Limb (tissue), 2 donors: ENCODE measurements at regions not wholly inside any gene's neighbourhood (a gene's known extent, or its start where the extent isn't known, plus 50 kb on each side); places are given as distances from the start of the nearest gene placed in this dataset.
A peak's percentile ranks its signal among the peaks of the same experiment; 100 is the strongest.

Experiments used
- DNase-seq, 2 donors: peaks; one replicate each; pipeline ENCODE4 v3.0.0-alpha.2; 2016; ENCODE audit errors: extremely low spot score in 2 of 2

- no peak for DNase-seq
Measured at GRCh38 chr7:94270772-94271171, 123.9 kb upstream of the COL1A2 start.

DNA sequence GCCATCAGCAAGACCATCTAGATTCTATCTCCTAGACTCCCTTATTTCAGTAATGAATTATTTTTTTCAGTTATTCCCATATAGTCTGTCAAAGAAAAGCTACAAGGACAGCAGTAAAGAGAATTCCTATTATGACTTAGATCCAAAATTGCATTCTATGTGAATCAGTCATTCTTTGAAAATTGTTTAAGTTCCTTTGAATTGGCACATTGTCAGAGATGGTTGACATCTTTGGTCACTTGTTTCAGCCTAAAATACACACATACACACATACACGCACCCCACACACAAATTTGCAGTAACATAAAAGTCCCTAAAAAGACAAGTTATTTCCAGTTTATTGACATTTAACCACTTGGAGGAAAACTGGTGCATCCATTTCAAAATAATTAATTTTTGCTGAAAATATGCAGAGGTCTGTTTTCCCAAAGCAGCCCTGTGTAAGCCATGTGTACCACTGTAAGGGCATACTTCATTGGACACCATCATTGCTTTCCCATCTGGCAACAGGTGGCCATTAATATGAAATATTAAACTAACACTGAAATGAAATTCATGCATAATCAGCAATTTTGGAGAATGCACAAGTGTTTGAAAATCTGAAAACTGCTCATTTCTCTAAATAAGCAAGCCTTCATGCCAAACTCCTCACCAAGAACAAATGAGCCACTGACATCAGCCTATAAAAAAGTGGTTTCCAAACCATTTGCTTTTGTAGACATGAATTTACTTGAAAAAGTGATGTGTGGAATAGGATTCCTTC is 121.7 kb upstream of the COL1A2 start:
- DNase-seq: no peak

- DNase-seq: no peak
Measured at GRCh38 chr7:94274828-94275227, 119.9 kb upstream of the COL1A2 start.

GRCh38 chr7:94276027-94276426 is 118.7 kb upstream of the COL1A2 start:
- no peak for DNase-seq

DNA sequence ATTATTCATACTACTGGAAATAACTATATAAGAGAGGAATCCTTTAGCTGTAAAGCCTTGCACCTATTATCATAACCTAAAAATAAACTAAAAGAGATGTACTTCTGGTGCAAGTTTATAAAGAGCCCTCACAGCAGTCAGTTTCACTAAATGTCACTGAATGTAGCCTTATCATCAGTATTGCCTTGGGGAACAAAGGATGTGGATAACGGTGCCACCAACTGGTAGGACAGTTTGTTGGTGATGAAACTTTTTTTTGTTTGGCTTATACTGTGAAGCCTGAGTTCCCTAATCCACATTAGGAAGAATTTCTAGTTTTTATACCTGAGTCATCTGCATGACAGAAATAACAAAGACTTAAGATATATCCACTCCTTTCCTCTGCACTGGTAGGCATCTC is 117.9 kb upstream of the COL1A2 start:
- no peak for DNase-seq

- no peak for DNase-seq
Measured at GRCh38 chr7:94277236-94277635, 117.5 kb upstream of the COL1A2 start.

DNA sequence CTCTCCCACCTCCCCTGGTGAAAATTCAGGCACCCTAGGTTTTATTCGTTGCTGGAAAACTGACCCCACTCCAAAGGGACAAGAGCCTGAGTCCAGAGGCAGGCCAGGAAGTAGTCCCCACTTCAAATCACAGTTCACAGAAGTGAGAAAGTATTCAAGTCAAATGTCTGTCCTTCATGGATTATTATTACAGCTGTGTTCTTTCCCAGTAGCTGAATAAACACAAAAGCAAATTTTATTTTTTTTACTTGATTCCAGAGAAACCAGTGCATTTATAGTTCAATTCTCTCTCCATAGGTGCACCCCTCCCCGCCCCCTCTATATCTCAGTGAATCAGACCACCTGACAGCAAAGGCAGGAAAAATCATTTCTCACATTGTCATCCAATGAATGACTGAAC is 113.8 kb upstream of the COL1A2 start:
- no peak for DNase-seq

- DNase-seq: no peak
Measured at GRCh38 chr7:94284104-94284503, 110.6 kb upstream of the COL1A2 start.

DNA sequence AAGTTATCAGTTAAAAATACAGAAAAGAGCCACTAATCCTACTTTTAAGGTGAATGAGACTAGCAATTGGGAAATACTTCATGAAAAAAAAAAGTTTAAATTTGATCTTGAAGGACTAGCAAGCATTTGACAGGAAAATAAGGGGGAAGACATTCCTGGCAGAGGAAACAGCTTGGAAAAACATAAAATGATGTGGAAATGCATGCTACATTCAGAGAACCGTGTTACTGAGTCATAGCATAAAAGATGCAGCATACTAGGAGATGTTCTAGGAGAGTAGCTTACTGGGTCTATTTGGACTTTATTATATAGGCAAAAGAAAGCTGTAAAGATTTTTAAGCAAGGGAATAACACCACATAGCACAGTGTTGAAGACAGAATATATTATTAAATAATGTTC is 108.6 kb upstream of the COL1A2 start:
- no peak for DNase-seq

- DNase-seq: no peak
Measured at GRCh38 chr7:94288096-94288495, 106.6 kb upstream of the COL1A2 start.

DNA sequence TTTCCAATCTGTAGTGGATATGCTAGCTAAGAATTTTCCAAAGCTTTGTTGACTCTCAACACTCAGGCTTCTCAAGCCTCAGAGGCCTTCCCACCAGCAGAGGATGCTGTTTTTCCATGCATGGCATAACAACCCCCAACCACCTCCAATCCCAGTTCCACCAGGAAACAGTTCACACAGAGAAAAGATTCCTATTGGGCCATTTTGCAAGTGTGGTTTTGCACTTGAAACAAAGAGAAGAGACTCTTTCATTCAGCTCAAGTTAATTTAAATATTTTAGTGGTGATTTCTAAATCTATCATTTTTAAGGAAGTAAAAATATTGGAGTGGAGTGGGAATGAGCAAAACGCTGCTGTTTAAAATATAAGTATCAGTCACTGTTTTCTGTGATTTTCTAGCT is 105.6 kb upstream of the COL1A2 start:
- peak; percentile 70 to 89 for DNase-seq

GRCh38 chr7:94294471-94295131 is 100.1 kb upstream of the COL1A2 start:
- DNase-seq: no peak

DNA sequence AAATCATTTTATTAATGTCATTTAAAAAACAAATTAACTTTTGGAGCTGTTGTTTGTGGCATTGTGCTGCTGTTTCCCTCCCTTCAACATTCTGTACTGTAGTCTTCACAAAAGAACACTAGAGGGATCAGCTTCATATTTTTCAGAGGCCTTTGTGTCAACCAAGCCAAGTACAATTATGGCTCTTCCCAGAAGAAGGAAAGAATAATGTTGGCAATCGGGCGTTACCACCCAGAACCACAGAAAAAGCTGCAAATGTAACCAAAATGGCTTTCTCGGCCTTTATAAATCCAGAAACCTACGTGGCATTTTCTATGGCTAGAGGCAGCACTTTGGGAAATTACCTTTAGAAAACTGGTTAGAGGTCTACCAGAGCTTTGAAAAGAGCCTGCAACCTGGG is 98.8 kb upstream of the COL1A2 start:
- peak; percentile 52 to 91 for DNase-seq

DNA sequence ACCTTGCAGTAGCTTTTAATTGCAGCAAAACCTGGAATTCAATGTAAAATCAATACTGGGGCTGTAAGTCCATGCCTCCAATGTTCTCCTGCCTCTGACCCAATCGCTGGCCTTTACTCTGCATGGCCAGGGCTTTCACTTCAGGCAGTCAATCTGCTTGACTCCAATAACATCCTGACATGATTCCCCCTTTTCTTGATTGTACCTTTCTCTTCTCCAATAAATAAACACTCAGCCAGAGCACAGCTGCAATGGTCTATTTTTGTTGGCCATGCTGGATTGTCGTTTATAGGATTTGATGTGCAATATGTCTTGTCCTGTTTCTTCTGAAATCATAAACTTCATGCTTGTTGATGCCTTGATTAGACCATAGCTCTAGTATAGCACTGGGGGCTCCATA is 97.8 kb upstream of the COL1A2 start:
- no peak for DNase-seq

DNA sequence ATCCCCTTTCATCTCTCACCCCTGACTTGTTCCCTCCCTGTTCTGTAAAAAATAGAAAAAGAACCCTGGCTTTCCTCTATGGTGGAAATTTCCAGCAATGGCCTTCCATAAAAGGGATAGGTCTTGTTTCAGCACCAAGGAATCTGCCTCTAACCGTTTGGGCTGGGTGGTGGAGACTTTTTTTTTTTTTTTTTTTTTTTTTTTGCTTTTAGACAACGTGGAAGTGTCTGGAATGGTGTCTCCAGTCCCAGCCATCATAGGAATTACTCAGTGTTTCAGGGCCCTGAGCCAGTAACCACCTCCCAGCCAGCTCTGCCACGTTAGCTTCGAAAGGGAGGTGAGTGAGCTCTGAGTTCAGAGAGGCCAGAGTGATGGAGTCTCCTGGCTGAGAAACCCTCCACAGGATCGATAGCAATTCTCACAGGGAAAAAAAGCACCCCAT is 97.3 kb upstream of the COL1A2 start:
- no peak for DNase-seq

GRCh38 chr7:94298943-94299342 is 95.8 kb upstream of the COL1A2 start:
- DNase-seq: no peak

DNA sequence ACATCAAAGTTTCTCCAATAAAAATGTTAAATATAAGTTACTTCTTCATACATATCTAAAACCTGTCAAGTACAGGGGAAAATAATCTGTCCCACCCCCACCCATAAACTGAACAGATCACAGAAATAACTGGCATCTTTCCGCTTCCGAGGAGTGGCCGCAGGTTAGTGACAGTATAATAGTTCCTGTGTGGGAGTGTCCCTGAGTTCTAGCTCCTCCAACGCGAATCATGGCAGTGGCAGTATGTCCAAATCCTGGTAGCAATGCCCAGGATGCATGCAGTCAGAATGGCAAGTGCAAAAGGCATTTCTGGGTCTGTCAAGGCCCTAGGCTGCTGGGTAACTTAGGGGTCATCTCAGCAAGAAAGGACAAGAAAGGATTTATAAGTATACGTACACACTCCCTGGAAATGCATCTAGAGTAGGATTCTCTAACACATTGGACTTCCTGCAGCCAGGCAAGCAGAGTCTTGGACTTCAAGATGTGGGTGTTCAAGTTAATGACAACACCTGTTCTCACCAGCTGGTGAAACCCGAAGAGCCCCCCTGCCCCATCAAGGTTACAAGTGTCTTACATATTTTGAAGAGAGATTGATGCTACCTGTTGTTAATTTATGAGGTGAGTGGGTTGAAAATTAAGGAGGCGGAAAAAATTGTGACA is 94.4 kb upstream of the COL1A2 start:
- DNase-seq: no peak

- DNase-seq: peak; percentile 63 to 68
Measured at GRCh38 chr7:94301024-94301586, 93.6 kb upstream of the COL1A2 start.

- no peak for DNase-seq
Measured at GRCh38 chr7:94303118-94303517, 91.6 kb upstream of the COL1A2 start.

DNA sequence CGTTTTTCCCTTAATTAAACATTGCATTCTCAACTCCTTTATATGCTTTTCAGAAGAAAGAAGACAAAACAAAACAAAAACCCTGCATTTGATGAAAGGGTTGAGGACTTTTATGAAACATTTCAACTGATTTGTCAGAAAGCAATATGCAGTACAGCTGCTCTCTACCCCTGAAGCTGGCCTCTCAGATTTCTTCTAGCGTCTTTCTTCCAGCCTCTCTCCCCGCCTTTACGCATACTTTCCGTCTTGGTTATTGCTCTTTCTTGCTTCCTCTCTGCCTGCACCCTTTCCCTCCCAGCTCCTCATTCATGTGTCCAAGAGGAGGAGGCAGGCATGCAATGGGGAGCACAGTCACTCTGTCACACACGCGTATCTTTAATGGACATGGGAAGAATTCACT is 91.0 kb upstream of the COL1A2 start:
- peak; percentile 75 to 95 for DNase-seq

DNA sequence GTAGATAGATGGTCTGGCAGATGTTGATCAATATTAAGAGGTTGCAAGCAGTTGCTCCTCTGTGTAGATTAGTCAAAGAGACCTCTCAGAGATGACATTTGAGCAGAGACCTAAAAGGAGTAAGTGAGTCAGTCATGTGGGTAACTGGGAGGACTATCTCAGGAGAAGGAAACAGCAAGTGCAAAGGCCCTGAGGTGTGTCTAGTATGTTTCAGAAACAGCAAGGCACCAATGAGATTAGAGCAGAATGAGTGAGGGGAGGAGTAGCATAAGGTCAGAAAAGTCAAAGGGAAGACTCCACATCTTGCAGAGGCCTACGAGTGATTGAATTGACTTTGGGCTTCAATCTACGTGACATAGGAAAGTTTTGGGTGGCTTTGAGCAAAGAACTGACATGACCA is 89.8 kb upstream of the COL1A2 start:
- no peak for DNase-seq

DNA sequence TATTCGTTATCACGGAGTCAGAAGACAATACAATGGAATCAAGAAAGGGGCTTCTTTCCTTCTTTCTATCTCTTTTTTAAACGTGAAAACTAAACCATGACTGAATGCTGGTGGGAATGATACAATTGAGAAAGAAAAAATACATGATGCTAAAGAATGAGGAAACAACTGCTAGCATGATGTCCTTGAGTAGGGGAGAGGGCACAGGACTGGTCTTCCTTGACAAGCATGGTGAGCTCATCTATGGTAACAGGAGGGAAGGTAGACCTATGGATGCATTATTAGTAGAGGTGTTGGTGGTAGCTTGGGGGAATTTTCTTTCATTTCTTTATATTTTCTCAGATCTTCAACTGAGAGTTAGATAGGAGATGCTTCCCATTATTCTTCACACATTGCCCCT is 88.9 kb upstream of the COL1A2 start:
- DNase-seq: no peak
